Caco-2 (cell line): ENCODE measurements at regions not wholly inside any gene's neighbourhood (a gene's known extent, or its start where the extent isn't known, plus 50 kb on each side); places are given as distances from the start of the nearest gene placed in this dataset.

ENCODE experiments used
- BruUV-seq: library from RNA; stranded (reverse); fragments of 400-500 nt; replicated peaks from 2 replicates; lab custom pipeline; 2021; lab: Mats Ljungman, UMichigan
- CTCF ChIA-PET: fragments of 300-600 bp; sonication (Branson Sonifier 250); formaldehyde crosslinking; loops from one replicate; lab custom pipeline; 2022; ENCODE audit warnings: antibody characterized with exemption; lab: Charles Lee
- POLR2A ChIA-PET: fragments of 300-600 bp; sonication (Branson Sonifier 250); formaldehyde crosslinking; loops from one replicate; lab custom pipeline; 2022; ENCODE audit warnings: antibody characterized with exemption; lab: Charles Lee
- DNase-seq, 2 experiments: peaks; one replicate each; pipeline versions ENCODE4 v3.0.0 to v3.0.0-alpha.2; 2020 to 2022
- H3K27me3 ChIP-seq: replicated peaks from 2 replicates; pipeline ENCODE4 v1.6.0; 2011; ENCODE audit warnings: low read length; ENCODE audit not compliant: control insufficient read depth, insufficient read depth
- H3K36me3 ChIP-seq: 2 replicates; pipeline ENCODE4 v1.5.1; 2011; ENCODE audit warnings: low read length; ENCODE audit not compliant: control insufficient read depth, insufficient read depth
- H3K4me1 ChIP-seq: fragments of 250-450 bp; sonication (Bioruptor Pico); 2 replicates; pipeline ENCODE4 v1.5.1; 2020; ENCODE audit warnings: mild to moderate bottlenecking
- H3K4me3 ChIP-seq: 2 replicates; pipeline ENCODE4 v1.5.1; 2011; ENCODE audit warnings: low read depth, mild to moderate bottlenecking, control low read depth, low read length
- H3K9me3 ChIP-seq: fragments of 250-450 bp; sonication (Bioruptor Pico); 2 replicates; pipeline ENCODE4 v1.5.1; 2020; ENCODE audit warnings: mild to moderate bottlenecking, moderate library complexity
- H3K27ac Mint-ChIP-seq: one replicate; pipeline ENCODE4 v1.8.0; 2022; ENCODE audit warnings: mixed read lengths; ENCODE audit not compliant: unreplicated experiment
- H3K27me3 Mint-ChIP-seq: one replicate; pipeline ENCODE4 v1.8.0; 2022; ENCODE audit warnings: mixed read lengths; ENCODE audit not compliant: insufficient read depth, unreplicated experiment
- H3K36me3 Mint-ChIP-seq: one replicate; pipeline ENCODE4 v1.8.0; 2022; ENCODE audit warnings: mild to moderate bottlenecking, mixed read lengths; ENCODE audit not compliant: insufficient read depth, unreplicated experiment
- H3K4me1 Mint-ChIP-seq: one replicate; pipeline ENCODE4 v1.8.0; 2022; ENCODE audit warnings: low read depth, mixed read lengths; ENCODE audit not compliant: unreplicated experiment
- H3K4me3 Mint-ChIP-seq: one replicate; pipeline ENCODE4 v1.8.0; 2022; ENCODE audit warnings: mild to moderate bottlenecking, moderate library complexity, mixed read lengths; ENCODE audit not compliant: unreplicated experiment
- H3K9me3 Mint-ChIP-seq: one replicate; pipeline ENCODE4 v1.8.0; 2022; ENCODE audit warnings: mixed read lengths; ENCODE audit not compliant: unreplicated experiment
- intact Hi-C: fragments of 100-400 bp; cut with micrococcal nuclease; formaldehyde crosslinking; loops from one replicate; pipeline ENCODE4 v1.10.0; 2022; ENCODE audit not compliant: unreplicated experiment
- TF ChIP-seq, protein P1 (sequence below), 2 experiments: fragments of 200-600 bp in 1 of 2; IDR thresholded peaks; 1 replicate in 1 of 2; 2 replicates in 1 of 2; pipeline versions ENCODE4 v1.5.1 to v1.8.0; 2011 to 2022; ENCODE audit warnings: antibody characterized with exemption in 1 of 2, control low read depth in 1 of 2, inconsistent platforms in 1 of 2, low read depth in 1 of 2, low read length in 1 of 2, mild to moderate bottlenecking in 1 of 2, moderate library complexity in 1 of 2; ENCODE audit not compliant: insufficient read depth in 1 of 2, severe bottlenecking in 1 of 2, unreplicated experiment in 1 of 2

DNA sequence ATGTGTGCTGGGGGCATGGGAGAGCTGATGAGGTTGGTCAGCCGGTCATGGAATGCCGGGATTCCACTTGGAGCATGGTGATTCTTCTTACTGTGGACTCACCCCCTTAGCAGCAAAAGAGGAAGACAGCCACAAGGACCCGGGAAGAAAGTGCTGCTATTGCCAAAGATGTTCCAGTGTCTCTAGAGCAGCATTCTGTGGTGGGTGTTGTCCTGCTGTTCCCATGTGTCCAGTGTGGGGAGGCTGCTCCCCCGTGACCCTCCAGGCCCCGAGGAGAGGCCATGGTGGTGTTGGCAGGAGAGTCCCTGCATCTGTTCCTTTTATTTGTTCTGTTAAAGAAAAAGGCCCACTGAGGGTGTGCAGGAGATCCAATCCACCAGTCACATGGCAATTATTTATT lies 499.4 kb downstream of the RPS24 start:
- intact Hi-C loops: no loop called here
- Mint-ChIP-seq H3K36me3 (no peaks in the 10 kb centered on the region), H3K4me3 (no peak overlapping the region), H3K4me1 (peaks cover 10% of the 10 kb centered on the region), H3K27me3 (no peaks in the 10 kb centered on the region), H3K9me3 (no peaks in the 10 kb centered on the region), H3K27ac (no peak overlapping the region)
- TF ChIP-seq, protein P1, sequence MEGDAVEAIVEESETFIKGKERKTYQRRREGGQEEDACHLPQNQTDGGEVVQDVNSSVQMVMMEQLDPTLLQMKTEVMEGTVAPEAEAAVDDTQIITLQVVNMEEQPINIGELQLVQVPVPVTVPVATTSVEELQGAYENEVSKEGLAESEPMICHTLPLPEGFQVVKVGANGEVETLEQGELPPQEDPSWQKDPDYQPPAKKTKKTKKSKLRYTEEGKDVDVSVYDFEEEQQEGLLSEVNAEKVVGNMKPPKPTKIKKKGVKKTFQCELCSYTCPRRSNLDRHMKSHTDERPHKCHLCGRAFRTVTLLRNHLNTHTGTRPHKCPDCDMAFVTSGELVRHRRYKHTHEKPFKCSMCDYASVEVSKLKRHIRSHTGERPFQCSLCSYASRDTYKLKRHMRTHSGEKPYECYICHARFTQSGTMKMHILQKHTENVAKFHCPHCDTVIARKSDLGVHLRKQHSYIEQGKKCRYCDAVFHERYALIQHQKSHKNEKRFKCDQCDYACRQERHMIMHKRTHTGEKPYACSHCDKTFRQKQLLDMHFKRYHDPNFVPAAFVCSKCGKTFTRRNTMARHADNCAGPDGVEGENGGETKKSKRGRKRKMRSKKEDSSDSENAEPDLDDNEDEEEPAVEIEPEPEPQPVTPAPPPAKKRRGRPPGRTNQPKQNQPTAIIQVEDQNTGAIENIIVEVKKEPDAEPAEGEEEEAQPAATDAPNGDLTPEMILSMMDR (IDR thresholded peaks at IDR 0.05; ENCODE audit: insufficient read depth in 1 of 2, low read depth in 1 of 2, low read length in 1 of 2, severe bottlenecking in 1 of 2, unreplicated experiment in 1 of 2): no peak
- no TSS peak for BruUV-seq
- H3K4me1 ChIP-seq: peaks cover 17% of the 10 kb centered on the region
- POLR2A ChIA-PET: no interaction called here
- no peaks in the 10 kb centered on the region for H3K27me3 ChIP-seq
- no peaks in the 10 kb centered on the region for H3K9me3 ChIP-seq
- H3K4me3 ChIP-seq: no peak overlapping the region
- DNase-seq: no peak
- CTCF ChIA-PET: no interaction called here
- no peaks in the 10 kb centered on the region for H3K36me3 ChIP-seq

DNA sequence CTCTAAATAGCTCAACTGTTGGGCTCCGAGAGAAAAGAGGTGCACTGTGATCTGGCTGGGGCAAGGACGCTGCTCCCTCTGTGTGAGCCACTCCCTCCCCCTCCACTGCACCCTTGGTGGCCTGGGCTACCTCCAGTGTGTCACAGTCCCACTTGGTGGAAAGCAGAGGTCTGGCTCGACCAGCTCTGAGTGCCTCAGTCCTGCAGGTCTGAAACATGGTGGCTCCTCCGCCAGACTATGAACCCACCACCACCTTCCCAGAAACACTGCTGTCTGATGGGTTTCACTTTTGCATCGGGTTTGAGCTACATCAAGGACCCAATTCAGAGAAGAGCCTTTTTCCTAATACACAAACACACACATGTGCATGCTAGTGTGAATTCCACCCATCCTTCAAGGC lies 500.1 kb downstream of the RPS24 start:
- TF ChIP-seq, protein P1 (IDR thresholded peaks at IDR 0.05; ENCODE audit: insufficient read depth in 1 of 2, low read depth in 1 of 2, low read length in 1 of 2, severe bottlenecking in 1 of 2, unreplicated experiment in 1 of 2): no peak
- Histone ChIP-seq H3K9me3 (no peaks in the 10 kb centered on the region), H3K36me3 (no peaks in the 10 kb centered on the region), H3K4me3 (no peak overlapping the region), H3K4me1 (peaks cover 17% of the 10 kb centered on the region), H3K27me3 (no peaks in the 10 kb centered on the region)
- ChIA-PET POLR2A (no interaction called here), CTCF (no interaction called here)
- H3K4me1 Mint-ChIP-seq: peaks cover 8% of the 10 kb centered on the region
- BruUV-seq: no TSS peak
- no peaks in the 10 kb centered on the region for H3K9me3 Mint-ChIP-seq
- H3K36me3 Mint-ChIP-seq: no peaks in the 10 kb centered on the region
- no peak overlapping the region for H3K27ac Mint-ChIP-seq
- intact Hi-C loops: loop anchor here (1.0 kb wide), 1 partner anchor 12 kb away; no protein-coding TSS in a partner anchor
- no peaks in the 10 kb centered on the region for H3K27me3 Mint-ChIP-seq
- H3K4me3 Mint-ChIP-seq: no peak overlapping the region
- DNase-seq: no peak

GRCh38 chr10:78535716-78536218 lies 502.1 kb downstream of the RPS24 start:
- no TSS peak for BruUV-seq
- Histone ChIP-seq H3K4me1 (peaks cover 36% of the 10 kb centered on the region), H3K36me3 (no peaks in the 10 kb centered on the region), H3K27me3 (no peaks in the 10 kb centered on the region), H3K9me3 (0 out of 2 replicates have a peak, but pooled peaks cover under 1% of the 10 kb centered on the region), H3K4me3 (no peak overlapping the region)
- H3K27me3 Mint-ChIP-seq: no peaks in the 10 kb centered on the region
- H3K27ac Mint-ChIP-seq: peak overlapping the region; percentile 36
- H3K9me3 Mint-ChIP-seq: no peaks in the 10 kb centered on the region
- intact Hi-C loops: loop anchor here (1.0 kb wide), 1 partner anchor 53 kb away; no protein-coding TSS in a partner anchor
- peak; percentile 59 to 76 for DNase-seq
- H3K4me3 Mint-ChIP-seq: no peak overlapping the region
- H3K4me1 Mint-ChIP-seq: peaks cover 19% of the 10 kb centered on the region
- ChIA-PET CTCF (no interaction called here), POLR2A (no interaction called here)
- H3K36me3 Mint-ChIP-seq: no peaks in the 10 kb centered on the region
- TF ChIP-seq, protein P1 (IDR thresholded peaks at IDR 0.05; ENCODE audit: insufficient read depth in 1 of 2, low read depth in 1 of 2, low read length in 1 of 2, severe bottlenecking in 1 of 2, unreplicated experiment in 1 of 2): no peak
